CD4-positive, alpha-beta T cell treated with Interleukin-15 for 4 hours (primary cell): ENCODE measurements at regions not wholly inside any gene's neighbourhood (a gene's known extent, or its start where the extent isn't known, plus 50 kb on each side); places are given as distances from the start of the nearest gene placed in this dataset.
A peak's percentile ranks its signal among the peaks of the same experiment; 100 is the strongest.
"Not testable (repeated sequence)": the region's sequence is repeated elsewhere in the genome, so short reads cannot be mapped to it uniquely, and the experiment has no call there.

Source experiments
- DNase-seq: peaks from one replicate; pipeline ENCODE4 v3.0.0-alpha.2; 2020; ENCODE audit warnings: low spot score

DNA sequence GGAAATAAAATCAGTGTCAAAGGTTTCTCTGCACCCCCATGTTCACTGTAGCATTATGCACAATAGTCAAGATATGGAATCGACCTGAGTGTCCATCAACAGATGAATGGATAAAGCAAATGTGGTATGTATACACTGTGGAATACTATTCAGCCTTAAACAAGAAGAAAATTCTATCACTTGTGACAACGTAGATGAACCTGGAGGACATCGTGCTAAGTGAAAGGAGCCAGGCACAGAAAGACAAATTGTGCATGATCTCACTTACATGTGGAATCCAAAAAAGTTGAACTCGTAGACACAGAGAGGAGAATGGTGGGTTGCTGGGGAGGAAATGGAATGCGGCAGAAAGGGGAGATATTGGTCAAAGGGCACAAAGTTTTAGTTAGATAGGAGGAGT, 136.3 kb upstream of the ESR1 start:
- DNase-seq, result no peak

DNA sequence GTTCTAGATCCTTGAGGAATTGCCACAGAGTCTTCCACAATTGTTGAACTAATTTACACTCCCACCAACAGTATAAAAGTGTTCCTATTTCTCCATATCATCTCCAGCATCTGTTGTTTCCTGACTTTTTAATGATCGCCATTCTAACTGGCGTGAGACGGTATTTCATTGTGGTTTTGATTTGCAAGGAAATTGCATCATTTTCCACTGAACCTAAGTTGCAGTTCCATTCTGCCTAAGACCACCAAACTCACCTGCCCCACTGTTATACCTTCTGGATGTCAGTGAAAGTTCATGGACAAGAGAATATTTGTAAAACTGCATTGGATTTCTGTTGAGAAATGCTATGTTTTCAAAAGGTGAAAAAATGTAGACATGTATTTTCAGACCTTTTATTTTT, 132.9 kb upstream of the ESR1 start:
- no peak for DNase-seq

DNA sequence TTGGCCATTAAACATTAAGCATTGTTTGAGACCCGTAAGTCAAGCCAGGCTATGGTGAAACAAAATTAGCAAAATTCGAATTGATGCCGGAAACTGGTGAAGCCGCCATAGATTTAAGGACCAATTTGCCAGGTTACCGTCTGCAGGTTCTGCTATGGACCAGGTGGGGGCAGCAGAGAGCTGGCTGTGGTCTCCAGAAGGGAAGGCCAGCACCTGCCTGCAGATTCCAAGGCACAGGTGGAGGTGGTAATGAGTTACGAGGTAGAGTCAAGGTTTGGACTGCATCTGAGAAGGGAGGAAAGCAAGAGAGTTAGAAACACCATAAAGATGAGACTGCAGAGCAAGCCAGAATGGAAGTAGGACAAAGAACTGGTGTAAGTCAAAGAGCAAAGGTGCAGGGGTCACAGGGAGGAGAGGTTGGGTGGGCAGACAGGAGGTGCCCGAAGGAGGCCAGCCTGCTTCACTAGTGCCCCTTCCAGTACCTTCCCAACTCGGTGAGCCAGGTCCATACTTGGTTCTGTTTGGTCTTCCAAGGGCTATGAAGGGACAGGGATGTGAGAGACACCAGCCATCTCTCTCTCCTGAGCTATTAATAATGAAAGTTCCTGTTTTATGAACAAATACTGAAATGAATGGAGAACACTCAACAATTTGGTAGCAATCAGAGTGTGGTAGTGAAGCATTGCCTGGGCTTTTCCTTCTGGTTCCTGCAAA, 131.6 kb upstream of the ESR1 start:
- DNase-seq, result peak; percentile 54

DNA sequence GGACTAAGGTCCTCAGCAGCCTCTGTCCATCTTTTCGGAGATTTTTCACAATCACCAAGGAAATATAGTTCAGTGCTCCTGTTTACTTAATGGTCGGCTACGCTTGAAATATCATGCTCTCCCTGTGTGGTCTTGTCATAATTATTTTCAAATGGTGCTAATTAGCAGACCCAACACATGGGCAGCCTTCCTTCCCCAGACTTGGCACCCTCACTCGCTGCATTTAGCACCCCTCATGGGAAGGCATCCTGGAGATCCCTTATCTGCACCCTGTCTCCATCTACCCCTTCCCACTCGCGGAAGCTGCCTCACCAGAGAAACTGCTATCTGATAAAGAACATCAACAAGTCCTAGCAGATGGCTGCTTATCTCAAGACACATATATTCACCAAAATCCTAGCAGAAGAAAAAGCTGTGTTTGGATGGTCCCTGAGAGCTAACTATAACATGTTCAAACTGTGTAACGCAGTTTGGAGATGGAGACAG, 131.0 kb upstream of the ESR1 start:
- DNase-seq, result no peak

DNA sequence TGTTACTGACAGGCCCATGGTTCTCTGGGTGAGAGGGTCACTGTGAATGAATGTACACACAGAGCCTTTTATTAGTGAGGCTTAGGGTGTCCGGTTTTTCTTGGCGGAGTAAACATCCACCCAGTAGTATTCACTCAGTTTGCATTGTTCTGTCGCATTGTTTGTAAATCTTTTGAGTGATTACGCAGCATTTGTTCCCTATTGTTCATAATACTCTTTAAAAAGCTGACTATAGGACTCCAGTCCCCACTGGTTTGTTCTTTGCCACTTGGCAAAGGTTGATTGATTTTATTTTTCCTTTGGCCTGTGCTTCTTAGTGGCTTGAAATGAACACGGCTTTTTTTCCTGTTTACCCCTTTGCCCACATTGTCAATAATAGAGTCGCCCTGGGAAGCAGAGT, 130.1 kb upstream of the ESR1 start:
- no peak for DNase-seq

DNA sequence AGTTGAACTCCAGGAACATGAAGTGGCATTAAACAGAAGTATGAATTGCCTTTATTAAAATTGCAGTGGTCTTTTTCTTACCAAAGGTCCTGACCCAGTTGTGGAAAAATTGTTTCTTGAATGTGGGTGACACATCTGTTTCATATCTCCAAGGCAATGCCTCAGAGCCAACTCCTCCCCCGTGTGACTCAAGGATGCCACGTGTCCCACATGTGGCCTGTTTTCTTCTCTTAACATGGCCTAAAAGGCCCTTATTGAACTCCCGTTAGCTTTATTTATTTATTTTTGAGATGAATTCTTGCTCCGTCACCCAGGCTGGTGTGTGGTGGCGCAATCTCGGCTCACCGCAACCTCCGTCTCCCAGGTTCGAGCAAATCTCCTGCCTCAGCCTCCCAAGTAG, 128.4 kb upstream of the ESR1 start:
- DNase-seq, result no peak

DNA sequence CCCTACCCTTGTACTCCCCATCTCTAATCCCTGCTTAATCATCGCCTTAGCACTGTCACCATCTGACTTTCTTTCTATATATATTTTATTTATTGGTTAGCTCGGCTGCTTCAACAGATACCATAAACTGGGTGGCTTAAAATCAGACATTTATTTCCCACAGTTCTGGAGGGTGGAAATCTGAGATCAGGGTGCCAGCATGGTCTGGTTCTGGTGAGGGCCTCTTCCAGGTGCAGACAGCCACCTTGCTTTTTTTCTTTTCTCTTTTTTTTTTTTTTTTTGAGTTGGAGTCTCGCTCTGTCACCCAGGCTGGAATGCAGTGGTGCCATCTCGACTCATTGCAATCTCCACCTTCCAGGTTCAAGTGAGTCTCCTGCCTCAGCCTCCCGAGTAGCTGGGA, 127.5 kb upstream of the ESR1 start:
- no peak for DNase-seq

DNA sequence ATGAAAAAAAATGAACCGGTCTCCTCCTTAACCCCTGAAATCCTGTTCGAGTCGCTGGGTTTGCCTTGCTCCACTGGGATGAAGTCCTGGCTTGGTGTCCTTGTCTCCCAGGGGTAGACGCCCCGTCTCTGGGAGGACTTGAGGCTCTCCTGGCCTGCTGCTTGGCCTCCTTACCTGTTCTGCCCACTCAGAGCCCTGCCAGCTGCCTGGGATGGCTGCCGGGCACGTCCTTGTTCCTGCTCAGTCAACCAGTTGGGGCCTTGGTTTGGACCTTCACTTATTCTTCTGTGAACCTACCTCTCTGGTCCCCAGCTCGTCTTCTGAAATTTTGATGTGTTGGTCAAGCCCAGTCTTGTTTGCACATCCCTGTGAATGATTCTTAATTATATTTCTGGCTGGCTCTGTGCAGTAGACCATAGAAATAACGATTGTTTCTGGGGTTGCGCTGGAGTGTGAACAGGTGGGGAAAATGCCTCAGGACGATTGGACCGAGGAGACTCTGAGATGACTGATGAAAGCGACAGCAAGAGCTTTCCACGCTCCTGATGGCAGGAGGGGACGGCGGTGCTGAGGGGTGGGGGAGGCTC, 126.5 kb upstream of the ESR1 start:
- DNase-seq, result no peak

DNA sequence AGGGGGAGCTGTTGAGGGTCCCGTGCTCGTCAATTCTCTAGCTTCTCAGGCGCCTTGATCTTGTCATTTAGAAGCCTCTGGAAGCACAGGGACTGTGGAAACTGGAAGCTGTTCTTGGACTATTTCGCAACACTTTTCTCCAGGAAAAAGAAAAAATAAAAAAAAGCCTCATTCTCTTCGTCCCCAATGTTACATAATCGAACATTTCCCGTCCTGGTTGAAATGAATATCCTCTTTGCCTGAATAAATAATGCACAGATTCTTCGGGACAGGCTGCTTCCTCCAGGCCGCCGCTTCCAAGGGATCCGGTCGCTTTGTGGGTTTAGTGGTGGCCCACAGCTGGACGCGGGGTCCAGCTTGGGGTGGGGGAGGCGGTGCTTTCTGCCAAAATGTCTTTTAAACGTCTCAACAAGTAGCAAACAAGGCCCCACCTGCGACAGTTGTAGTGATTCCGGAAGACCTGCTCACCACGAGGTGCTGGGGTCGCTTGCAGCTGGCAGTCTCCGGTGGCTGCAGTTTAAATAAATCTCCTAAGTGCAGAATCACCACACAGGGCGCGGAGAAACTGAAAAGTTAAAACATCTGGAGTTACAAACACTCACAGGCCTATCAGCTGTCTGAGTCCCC, 125.9 kb upstream of the ESR1 start:
- DNase-seq, result no peak

DNA sequence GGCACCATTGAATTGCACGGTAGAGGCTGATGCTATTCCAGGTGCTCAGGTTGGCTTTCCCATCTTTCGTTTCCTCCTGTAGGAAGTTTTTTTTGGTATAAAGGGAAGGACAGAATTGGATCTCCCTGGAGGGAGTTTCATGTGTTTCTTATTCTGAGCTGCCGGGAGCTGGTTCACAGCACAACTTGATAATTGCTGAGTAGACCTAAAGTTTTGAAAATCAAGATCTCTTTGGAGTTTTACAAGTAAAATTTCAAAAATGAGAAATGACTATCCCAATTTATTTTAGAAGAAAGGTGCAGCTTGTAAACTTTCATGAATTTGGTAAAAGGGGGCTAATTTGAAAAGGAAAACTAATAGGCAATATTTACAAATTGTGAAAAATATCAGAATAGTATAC, 125.2 kb upstream of the ESR1 start:
- no peak for DNase-seq

DNA sequence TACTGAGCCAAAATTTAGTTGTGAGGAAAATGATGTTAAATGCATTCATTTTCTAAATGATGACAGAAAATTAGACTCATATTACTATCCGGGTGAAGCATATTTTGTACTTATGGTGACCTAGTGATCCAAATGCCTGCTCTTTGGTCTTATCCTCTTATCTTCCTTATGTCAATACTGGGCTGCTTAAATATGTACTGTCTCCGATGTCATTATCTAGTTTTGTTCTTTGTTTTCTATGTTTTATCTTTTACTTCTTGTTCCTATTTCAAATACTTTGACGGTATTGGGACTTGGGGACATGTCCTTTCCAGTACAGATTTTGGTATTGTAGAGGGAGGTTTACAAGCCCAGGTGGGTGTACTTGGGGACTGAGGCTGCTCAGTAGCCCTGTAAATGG, 124.6 kb upstream of the ESR1 start:
- no peak for DNase-seq

DNA sequence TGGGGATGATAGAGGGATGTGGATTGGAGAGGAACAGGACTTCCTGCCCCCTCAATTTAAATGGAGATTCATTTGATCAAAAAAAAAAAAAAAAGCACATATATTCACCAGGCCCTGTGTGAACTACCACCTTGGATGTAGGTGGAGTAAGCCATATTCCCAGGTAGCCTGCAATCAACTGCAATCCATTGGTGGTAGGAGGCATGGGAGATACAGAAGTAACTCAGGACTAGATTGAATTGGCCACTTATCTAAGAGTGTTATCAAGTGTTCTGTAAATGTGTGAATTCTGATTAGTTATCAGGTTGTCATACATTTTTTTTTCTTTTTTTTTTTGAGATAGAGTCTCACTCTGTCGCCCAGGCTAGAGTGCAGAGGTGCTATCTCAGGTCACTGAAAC, 124.1 kb upstream of the ESR1 start:
- no peak for DNase-seq

DNA sequence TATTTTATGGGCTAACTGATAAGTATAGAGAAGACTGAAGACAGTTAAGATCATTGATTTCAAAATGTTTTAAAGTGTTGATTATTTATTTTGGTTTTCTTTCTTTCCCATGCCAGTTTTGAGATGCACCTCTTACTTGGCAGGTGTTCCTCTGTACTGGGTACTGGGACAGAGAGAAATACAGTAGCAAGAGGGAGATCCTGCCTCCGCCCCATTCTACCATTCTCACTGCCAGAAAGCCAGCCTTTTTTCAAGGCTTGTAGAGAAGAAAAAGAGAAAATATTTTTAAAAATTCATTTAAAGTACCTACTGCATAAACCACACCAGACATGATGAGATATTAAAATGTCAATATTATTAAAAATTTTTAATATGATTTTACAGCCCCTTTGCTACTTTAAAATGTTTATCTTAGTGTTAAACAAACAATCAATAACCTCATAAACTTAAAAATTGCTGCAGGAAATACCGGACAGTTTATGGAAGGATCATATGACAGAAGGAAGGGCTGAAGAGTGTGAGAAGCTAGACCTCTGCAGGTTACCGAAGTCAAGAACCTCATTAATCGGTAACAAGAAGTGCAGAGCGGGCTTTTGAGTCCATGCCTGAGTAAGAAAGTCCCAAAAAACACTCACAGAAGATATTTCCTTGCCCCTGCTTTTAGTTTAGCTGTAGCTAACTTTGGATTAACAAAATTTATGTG, 117.8 kb upstream of the ESR1 start:
- DNase-seq, result no peak

DNA sequence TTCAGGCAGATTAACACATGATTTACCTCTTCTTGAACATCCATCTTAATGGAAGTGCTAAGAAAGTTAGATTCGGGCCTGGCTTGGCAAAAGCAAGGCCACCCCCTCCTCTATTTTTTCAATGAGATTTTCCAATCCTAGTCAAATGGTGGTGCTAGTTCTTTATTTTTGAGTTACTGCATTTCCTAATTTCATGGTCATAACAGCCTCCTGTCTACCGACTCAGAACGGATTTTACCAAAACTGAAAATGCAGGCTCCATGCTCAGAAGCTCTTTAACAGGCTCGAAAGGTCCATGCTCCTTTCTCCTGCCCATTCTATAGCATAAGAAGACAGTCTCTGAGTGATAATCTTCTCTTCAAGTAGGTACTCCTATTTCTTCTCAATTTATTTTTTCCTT, 117.2 kb upstream of the ESR1 start:
- peak; percentile 35 for DNase-seq

DNA sequence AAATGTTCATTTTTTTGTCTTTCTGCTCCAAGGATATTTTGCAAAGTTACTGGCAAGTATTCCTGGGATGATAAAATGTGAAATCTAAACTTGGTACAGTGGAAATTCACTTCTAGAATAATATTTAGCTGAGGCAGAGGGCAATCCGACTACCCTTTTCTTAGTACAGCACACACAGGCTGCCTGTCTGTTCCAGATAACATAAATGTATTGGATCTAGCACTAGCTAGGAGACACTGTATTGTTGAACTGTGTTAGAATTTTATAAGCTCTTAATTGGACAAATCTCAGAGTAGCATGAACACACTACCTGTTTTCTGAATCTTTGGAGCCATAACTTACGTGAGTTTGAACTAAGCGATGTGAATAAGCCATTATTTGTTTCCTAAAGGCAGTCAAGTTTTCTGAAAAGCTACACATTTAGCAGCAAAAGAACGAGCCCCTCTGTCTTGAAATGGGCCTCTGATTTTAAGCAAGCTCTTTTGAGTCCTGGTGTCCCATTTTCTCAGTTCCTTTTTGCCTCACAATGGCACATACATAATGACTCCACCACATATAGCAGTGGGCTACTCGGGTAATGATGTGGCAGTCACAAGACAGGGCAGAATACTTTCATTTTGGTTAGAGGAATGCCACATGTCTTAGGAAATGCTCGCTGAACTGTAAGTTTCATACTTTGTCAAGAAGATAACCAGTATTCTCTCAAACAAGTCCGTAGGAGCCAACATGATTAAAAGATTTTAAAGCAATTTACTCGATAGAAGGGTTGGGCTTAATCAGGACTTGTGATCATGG, 116.5 kb upstream of the ESR1 start:
- DNase-seq, result peak; percentile 37

DNA sequence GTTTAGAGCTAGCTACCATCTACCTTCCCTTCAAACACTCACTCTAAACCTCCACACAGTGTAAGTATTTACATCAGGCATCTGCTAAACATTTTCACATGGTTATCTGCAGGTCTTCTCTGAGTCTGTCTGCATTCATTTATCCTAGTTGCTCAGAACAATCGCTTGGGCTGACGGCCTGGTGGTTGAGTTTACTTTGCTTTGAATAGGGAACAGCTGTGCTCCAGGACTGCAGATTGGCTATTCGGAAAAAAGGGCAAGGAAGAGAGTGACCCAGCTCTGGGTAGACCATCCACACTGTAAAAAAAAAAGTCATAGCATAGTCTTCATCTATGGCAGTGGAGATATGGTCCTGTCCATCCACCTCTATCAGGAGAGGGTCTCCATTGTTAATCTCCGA, 115.3 kb upstream of the ESR1 start:
- DNase-seq, result no peak

DNA sequence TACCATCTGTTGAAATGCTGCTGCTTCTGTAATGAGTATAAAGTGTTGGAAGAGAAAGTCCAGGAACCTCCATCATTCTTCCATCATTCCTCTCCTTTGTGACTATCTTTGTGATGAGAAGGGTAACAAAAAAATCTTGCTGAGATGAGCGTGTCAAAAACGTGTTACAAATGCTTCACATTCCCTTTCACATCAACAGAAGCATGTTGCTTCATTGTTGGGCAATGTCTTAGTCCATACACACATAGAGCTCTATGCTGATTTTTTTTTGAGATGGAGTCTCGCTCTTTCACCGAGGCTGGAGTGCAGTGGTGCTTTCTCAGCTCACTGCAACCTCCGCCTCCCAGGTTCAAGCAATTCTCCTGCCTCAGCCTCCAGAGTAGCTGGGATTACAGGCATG, 114.1 kb upstream of the ESR1 start:
- DNase-seq, result no peak

DNA sequence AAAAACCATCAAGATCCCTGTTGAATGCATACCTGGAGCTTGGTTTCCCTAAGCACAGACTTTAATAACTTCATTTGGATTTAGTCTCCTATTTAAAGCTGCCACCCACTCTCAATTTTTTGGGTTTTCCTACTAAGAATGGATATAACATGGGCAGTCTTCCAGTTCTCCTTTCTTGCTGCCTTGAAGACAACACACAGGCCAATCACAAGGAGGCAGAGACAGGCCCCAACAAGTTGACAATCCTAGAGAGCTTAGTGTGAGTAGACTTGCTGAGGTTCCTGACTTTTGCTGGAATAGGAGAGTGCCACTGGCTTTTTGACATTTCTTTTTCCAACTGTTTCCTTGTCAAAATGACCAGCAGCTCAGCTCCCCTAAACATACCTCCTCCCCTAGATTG, 112.3 kb upstream of the ESR1 start:
- no peak for DNase-seq

DNA sequence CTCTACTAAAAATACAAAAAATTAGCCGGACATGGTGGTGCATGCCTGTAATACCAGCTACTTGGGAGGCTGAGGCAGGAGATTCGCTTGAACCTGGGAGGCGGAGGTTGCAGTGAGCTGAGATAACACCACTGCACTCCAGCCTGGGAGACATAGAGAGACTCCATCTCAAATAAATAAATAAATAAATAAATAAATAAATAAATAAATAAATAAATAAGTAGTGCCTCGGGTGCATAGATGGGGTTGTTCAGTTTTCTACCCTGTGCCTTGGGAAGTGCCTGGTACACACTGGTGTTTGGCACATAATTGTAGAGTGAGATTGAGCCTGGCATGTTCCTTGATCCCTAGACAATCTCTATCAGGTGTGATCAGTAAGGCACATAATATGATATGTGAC, 111.2 kb upstream of the ESR1 start:
- DNase-seq, result not testable (repeated sequence)

DNA sequence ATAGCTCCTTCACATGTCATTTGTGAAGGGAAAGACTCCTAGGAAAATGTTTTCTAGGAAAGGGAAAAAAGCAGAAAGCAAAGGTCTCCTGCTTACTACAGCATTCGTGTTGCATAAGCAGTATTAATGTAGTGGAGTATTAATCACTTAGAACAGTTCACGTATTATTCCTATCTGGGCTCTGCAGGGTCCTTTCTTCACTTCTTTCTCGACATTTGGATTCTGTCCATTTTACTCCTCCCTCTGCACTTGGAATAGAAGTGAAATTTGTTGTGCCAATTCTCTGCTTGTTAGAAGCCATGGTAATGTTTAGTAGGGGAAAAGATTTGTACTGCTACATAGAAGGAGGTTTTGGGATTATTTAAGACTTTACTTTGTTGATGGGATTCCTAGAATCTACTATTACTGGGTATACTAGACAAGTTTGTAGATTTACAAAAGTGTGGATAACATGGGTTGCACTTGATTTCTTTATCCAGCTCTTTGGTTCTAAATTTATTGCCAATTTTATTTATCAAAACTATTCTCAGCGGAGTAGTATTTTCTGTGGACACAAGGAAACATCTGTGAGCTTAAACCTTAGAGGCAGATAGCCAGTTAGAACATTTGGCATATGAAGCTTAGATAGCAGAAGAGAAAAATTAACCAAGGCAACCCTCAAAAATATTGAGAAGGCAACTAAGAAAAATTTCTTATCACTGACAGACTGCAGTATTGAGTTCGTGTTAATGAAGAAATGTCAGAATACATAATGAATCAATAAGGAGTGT, 108.4 kb upstream of the ESR1 start:
- no peak for DNase-seq

DNA sequence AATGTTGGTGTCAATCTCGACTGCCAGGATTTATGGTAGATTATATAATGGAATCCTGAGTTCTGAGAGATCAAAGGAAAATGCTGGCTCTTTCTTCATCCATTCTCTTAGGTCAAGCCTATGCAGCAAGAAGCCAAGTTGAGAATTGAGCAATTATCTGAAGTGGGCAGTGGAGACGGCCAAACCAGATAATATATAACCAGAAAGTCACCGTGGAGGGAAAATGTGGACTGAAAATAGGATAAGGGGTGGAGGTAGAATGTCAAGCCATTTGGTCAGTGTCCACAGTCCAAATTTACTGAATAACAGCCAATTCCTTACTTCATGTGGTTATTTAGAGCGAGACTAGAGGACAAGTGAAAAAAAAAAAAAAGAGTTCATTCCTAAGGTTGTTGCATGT, 107.8 kb upstream of the ESR1 start:
- no peak for DNase-seq
